Nucleus accumbens (tissue), 56 donors: ENCODE measurements at regions not wholly inside any gene's neighbourhood (a gene's known extent, or its start where the extent isn't known, plus 50 kb on each side); places are given as distances from the start of the nearest gene placed in this dataset.

ENCODE experiments used
- DNase-seq, 56 donors: peaks; one replicate each; lab custom pipeline; 2025; lab: John Stamatoyannopoulos, UW

DNA sequence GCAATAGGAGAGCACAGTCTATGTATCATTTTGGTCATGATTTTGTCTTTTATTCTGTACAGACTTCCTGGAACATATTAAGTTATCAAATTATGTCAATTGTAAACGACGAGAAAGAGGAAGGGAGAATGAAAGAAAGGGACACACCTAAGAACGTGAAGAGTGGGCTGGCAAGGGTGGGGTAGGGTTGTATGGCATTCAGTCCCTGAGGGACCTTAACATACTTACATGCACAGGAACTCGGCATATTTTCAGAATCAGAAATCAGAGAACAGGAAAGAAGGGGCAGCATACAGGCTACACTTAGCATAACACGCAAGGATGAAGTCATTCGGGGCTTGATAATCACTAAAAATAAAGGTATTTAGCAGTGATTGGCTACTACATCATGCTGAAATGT is 1375.0 kb upstream of the ADGRL3 start:
- no peak for DNase-seq

DNA sequence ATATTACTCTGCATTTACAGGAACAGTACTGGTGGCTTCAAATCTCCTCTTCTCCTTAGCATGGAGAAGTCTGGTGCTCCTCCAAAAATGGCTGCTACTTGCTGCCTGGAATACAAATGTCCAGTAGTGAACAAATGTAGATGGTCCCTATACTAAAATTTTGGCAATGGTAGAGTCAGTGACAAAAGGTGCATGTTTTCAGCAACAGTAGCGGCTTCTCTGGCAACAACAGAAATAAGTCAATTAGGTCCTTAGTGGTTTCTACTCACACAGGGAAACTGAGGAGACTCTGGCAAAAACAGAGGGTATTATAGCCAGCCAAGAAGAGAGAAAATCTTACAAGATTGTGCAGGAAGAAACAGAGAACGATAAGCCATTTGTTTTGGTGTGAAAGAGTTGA is 1368.4 kb upstream of the ADGRL3 start:
- no peak for DNase-seq

DNA sequence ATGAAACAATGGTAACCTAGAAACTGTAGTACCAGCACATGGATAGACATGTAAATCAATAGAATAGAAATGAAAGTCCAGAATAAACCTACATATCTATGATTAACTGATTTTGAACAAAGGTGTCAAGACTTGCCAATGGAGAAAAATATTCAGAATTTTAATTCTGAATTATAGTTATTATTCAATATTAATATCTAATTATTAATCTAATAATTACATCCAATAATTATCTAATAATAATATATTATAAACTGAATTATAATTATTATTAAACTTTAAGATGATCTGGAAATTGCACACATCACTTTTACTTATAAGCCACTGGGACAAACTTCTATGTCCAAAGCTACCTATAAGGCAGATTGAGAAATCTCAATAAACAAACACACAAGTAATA is 1365.2 kb upstream of the ADGRL3 start:
- no peak for DNase-seq

DNA sequence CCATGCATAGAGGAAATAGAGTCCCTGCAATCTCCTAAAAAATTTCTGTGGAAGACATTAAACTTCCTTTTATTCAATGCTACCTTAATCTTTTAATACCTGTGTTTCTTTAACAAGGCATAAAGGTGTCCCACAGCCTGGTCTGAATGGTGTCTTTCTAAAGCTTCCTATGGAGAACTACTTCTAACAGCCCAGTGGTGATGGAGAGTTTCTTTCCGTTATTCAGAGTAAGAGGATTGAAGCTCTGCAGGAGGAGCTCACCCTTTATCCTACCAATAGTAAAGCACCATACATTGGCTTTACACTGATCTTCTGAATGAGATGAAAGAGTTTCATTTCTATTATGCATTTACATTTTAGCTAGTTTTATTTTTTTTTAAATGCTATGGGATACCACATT is 1362.4 kb upstream of the ADGRL3 start:
- no peak for DNase-seq

DNA sequence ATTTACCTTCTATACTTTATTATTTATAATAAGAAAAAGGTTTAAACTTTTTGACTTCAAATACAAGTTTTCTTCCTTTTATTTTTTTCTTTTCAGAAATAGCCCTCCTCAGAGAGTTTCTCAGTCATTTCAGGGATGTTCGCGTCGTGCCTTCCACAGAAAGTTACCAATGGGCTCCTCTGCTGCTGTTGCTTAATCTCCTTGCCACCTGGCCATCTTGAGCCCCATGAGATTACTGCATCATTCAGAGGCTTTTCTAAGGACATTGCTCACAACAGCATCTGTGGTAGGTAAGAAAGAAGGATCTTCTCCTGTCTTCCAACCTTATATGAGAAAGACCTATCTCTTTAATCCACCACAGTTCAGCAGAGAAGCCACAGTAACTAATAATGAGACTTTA is 1361.9 kb upstream of the ADGRL3 start:
- DNase-seq = no peak

DNA sequence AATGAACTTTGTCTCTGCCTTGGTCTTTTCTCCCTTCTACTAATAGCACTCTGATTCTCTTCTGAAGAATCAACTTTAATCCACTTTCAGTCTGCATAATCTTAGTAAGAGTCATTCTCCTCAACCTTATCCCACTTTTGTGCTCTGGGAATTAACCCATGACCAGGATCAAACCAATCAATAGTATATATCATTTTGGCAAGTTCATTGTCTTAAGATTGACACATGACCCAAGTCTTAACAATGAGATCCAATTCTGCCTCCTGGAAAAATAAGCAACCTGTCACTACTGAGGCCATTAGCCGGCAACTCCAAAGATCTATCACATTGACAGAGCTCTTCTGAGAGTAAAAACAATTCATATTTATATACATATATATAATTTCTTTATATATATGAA is 1358.4 kb upstream of the ADGRL3 start:
- no peak for DNase-seq

DNA sequence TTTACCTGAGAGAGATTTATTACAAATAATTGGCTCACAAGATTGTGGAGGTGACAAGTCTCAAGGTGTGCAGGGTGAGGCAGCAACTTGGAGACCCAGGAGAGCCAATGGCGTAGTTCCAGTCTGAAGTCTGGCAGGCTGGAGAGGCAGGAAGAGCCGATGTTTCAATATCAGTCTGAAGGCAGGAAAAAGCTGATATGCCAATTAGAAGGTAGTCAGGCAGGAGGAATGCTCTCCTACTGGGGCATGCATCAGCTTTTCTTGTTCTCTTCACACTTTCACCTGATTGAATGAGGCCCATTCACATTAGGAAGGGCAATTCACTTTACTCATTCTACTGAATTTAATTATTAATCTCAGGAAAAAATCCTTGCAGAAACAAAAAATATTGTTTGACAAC is 1351.7 kb upstream of the ADGRL3 start:
- no peak for DNase-seq

DNA sequence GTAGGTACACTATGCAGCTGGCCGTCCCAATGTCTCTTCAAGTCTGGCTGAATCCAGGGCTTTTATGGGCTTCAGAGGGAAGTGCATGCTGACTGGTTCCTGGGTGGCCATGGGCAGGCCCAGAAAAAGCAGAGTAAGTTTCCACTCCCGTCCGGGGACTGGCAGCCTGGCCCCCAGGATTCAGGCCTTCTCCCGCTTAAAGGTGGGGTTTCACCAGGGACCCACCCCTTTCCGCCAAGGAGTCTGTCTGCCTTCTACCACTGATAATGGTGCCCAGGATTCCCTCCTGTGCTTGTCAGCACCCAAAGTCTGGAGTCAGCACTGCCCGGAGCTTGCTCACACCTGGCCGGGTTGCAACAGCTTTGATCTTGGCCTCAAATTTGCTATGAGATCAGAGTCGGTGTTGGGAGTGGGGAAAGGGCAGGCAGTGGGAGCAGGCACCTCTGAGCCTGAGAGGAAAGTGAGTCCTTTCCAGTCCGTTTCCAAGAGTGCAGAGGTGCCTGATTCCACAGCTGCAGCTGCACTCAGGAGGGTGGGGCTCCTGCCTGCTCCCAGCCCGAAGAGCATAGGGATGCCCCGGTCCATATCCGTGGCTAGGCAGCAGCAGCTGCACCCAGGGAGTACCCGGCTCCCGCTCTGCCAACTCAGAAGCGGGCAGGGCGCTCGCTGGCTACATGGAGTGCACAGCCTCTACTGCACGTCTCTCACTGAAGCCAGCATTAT is 1344.3 kb upstream of the ADGRL3 start:
- no peak for DNase-seq

DNA sequence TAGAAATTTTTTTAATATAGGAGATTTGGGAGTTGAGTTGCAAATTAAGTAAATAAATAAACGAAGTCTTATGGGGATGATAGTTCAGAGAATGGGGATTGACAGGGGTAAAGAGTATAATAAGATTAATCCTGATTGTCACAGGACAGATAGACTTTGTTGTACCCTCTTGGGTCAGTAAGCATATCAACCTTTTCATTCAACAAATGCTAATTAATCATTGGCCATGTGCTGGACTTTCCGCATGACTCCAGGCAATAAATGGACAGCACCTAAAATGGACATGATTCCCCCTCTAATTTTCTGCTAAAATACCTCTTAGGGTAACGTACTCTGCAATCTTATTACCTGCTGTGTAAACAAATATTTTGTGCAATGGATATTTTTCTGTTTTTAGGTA is 1331.1 kb upstream of the ADGRL3 start:
- no peak for DNase-seq

DNA sequence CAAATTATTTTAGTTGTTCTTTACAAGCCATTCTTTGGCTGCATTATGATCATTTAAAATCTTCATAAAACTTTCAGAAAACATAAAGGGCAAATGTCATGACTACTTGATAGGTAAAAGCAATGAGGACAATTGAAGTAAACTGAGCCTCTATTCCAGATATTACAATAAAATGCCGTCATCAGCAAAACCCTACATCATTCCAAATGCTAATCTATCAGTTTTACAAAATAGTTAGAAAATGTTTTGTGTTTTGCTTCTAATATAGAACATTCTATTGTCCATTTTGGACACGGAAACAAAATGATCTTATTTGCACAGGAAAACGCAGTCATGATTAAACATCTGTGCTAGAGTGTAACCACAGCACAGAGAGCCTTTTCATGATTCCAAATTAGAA is 1330.6 kb upstream of the ADGRL3 start:
- no peak for DNase-seq

DNA sequence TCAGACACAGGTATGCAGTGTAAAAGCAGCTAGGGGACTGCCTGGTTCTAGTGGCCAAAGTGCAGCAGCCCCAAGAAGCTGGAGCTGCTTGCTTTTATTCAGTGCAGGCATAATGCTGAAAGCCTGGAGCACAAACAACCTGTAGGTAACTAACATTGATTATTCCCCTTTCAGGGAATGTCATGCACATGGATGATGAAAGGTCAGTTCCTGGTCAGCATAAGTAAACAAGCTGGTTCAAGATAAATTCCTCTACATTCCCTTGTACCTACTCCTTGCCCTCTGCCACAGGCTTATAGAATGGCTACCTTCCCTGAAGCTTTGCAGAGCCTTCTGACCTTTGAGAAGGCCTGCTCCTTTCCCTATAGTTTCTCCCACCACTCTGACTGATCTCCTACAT is 1318.5 kb upstream of the ADGRL3 start:
- no peak for DNase-seq

DNA sequence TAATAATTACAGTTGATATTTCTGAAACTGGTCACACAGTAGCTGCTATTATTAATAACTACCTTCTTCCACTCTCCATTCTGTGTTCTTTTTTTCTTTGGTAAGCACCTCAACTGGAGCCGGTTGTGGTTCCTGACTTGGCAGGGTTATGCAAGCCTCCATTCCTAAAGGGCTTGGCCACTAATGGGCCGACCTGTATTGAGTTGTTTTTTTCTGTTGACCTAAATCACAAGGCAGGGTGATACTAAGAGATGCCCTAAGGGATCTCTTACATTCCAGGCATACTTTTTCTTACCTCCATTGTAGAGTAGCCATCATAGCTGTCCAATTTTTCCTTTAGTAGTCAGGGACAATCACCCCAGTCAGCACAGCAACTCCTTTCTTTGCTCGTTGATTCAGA is 1295.8 kb upstream of the ADGRL3 start:
- DNase-seq = no peak

DNA sequence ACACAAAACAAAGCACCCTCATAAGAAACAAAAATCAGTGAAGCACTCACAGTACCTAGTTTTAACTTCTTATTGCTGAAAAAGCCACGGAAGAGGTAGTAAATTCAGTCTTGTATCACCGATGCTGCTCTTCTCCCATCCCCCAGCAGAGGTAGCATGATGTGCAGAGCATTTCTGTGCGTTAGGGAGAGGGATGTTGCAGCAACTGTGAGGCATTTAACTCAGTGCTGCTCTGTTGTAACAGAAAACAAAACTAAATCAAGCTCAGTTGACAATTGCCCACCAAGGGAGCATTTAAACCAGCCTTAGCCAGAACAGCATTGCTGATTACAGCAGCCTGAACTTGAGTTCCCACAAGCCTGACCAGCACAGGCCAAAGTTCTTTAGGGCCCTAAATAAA is 1279.7 kb upstream of the ADGRL3 start:
- peak in 7 of 56 donors; percentile 0 to 11 (median 6) for DNase-seq

DNA sequence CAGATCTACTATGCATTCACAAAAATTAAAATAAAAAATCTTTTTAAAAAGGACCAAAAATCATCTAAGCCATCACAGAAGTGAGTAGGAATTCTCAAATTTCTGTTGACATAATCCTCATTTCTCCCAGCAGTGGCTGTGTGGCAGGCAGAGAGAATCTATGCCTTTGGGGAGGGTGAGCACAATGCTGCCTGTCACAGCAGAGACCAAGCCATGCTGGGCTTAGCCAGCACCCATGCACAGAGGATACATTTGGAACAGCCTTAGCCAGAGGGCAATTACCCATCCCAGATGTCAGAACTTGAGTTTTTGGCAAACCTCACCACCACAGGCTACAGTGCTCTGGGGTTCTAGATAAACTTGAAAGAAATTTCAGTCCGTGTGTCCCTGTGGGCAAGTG is 1274.8 kb upstream of the ADGRL3 start:
- DNase-seq = no peak

DNA sequence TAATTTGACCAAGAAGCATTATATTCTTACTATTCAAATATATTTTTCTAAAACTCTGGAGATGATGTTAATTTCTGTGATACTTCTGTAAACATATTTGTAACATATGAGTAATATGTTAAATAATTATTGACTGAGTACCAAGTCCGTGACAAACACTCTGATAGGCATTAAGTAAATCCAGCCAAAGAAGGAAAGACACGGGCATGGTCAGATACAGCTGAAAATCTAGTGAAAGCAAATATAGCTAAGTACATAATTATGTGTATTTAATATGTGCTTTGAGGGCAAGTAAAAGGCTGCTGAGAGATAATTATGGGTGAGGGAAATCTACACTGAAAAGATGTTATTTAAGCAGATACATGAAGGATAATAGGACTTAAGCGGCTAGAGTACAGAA is 1263.6 kb upstream of the ADGRL3 start:
- no peak for DNase-seq

DNA sequence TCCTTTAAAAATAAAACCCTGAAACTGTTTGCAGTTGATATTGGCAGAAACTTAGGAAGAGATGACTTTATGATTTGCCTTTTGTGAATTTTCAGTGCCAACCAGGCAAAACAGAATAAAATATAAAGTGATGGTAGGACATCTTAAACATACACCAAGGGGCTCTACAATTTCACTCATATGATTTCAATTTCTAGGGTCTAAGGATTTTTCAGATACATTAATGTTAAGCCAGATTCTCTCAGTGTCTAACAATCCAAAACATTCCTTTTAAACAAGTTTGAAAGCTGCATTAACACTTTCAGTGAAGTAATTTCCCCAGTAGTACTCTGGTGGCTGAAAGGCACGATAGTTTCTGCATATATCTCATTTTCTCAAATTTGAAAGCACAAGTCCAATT is 1262.0 kb upstream of the ADGRL3 start:
- no peak for DNase-seq

DNA sequence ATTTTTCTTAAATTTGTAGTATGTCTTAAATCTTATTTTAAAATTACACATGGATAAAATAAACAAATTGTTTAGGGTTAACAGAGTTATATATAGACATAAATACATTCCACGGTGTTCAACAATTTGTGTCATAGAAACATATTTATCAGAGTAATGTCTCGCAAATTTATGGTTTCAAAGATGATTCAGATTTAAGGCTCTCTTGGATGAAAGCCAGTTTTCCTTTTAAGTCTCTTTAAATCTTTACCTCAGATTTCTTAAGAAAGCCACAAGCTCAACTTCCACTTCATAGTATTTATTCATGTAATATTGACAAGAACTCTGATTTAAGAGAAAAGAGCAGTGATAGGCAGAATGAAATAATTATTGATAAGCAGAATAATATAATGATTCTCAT is 1254.8 kb upstream of the ADGRL3 start:
- DNase-seq = no peak

DNA sequence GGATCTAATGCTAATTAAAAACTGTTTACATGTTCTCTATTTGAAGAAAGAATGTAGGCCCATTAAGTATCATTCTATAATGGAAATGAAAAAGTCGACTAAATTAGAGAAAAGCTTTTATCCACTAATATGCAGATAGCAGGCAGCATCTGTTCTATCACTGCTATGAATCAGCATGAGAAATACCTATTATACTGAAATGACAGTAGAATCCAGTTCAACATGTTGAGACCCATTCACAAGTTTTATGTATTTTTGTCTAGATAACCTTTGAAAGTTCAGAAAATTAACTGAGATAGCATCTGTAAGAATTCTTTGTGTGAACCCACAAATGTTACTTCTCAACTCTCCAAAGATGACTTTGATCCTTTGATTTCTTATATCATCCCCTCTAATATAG is 1254.4 kb upstream of the ADGRL3 start:
- no peak for DNase-seq

DNA sequence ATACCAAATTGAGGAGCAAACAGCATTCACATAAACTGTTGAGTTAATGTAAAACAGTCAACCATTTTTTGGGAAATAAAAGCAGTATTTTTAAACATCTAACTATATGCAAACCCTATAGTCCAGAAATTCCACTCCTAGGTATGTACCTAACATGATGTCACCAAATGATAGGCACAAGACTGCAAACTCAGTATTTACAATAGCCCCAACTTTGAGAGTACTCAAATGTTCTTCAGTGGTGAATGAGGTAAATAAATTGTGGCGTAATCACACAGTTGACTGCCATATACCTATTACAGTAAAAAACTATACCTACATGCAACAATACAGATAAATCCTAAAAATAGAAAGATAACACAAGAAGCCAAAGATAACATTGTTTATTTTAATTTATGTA is 1243.8 kb upstream of the ADGRL3 start:
- DNase-seq = no peak

DNA sequence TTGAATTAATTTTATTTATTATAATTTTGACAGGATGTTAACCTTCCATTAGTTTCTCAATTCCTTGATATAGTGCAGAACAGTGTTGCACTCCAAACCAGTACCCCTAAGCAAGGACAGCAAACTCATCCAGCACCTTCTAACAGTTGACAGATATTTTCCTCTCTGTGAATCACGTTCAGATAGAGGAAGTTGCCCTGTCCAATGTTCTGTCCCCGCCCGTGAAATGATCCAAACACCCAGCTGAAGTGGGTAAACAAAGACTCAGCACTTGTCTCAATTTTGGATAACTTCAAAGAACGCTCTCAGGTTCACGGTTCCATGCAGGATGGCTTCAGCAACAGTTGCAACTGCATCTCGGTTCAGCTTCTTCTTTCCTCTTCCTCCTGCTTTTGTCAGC is 1240.0 kb upstream of the ADGRL3 start:
- DNase-seq = no peak

DNA sequence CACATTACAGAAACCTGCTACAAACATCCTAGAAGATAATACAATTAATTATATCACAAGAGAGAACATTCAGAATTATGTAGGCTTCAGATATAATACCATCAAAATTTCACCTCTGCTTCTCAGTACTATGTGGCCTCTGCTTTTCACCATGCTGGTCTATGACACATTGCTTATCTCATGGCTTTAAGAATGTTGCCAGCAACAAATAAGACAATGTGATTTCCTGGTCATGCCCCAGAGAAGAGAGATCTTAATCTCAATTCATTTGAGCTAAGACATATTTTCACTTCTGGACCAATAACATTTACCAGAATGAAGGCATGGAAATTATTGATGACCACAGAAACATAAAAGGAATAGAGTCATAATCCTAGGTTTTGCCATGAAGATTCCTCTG is 1233.4 kb upstream of the ADGRL3 start:
- no peak for DNase-seq

DNA sequence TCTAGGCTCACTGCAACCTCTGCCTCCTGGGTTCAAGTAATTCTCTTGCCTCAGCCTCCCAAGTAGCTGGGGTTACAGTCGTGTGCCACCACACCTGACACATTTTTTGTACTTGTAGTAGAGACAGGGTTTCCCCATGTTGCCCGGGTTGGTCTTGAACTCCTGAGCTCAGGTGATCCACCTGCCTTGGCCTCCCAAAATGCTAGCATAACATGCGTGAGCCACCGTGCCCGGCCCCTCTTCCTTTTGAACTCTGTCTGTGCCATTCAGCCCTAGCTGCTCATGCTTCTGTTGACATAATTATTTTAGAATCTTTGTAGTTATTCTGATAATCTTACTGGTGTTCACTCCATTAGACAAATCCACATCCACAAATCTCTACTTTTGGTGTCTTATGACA is 1231.3 kb upstream of the ADGRL3 start:
- DNase-seq = no peak

DNA sequence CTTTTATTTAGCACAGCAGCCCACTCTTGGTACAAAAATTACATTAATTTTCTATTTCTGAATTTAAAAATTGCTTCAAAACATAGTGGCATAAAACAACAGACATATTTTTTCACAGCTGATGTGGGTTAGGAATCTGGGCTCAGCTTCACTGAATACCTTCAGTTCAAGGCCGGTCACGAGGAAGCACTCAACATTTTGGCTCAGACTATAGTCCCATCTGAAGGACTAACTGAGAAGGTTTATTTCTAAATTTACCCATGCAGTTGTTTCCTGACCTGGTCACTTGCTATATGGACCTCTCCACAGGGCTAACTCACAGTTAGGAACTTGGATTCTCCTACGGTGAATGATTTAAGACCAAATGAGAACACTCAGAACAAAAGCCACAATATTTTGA is 1230.2 kb upstream of the ADGRL3 start:
- no peak for DNase-seq
